ENCODE measurements at regions not wholly inside any gene's neighbourhood (a gene's known extent, or its start where the extent isn't known, plus 50 kb on each side); places are given as distances from the start of the nearest gene placed in this dataset.

- TF ChIP-seq, protein P1, sequence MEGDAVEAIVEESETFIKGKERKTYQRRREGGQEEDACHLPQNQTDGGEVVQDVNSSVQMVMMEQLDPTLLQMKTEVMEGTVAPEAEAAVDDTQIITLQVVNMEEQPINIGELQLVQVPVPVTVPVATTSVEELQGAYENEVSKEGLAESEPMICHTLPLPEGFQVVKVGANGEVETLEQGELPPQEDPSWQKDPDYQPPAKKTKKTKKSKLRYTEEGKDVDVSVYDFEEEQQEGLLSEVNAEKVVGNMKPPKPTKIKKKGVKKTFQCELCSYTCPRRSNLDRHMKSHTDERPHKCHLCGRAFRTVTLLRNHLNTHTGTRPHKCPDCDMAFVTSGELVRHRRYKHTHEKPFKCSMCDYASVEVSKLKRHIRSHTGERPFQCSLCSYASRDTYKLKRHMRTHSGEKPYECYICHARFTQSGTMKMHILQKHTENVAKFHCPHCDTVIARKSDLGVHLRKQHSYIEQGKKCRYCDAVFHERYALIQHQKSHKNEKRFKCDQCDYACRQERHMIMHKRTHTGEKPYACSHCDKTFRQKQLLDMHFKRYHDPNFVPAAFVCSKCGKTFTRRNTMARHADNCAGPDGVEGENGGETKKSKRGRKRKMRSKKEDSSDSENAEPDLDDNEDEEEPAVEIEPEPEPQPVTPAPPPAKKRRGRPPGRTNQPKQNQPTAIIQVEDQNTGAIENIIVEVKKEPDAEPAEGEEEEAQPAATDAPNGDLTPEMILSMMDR (IDR thresholded peaks at IDR 0.05; ENCODE audit: insufficient read depth, low read depth, low read length): no peak
- no peak for TF ChIP-seq EZH2 (IDR thresholded peaks at IDR 0.05; ENCODE audit: insufficient read depth, low read length)
Measured at GRCh38 chr2:145845207-145845894, 1325.4 kb upstream of the ZEB2 start.

Data from astrocyte (in vitro differentiated cells and primary cell).